GM19395 (cell line): ENCODE measurements at regions not wholly inside any gene's neighbourhood (a gene's known extent, or its start where the extent isn't known, plus 50 kb on each side); places are given as distances from the start of the nearest gene placed in this dataset.

ENCODE experiments used
- ATAC-seq: cut with Tn5 transposase; IDR thresholded peaks from one replicate; pipeline ENCODE4 v1.9.1; 2021; ENCODE audit warnings: mild to moderate bottlenecking, moderate library complexity; ENCODE audit not compliant: unreplicated experiment

DNA sequence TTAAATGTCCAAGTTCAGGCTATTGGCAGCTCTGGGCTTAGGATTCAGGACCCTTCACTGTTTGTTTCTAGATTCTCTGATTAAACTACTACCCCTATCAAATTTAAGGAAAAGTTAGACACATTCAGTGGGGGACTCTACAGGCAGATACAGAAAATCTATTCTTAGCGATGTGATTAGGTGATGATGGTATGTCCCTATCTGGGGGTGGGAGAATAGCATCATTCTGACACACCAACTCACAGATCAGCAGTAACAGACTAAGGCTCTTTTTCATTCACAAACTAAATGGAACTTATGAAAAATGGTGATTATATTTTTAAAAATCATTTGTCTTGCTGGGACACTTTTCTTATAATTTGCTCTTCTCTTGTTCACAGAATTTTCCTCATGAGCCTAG, 232.9 kb upstream of the CDH2 start:
- no peak for ATAC-seq

- ATAC-seq = no peak
These were observed 231.6 kb upstream of the CDH2 start for GRCh38 chr18:28408528-28408927.

DNA sequence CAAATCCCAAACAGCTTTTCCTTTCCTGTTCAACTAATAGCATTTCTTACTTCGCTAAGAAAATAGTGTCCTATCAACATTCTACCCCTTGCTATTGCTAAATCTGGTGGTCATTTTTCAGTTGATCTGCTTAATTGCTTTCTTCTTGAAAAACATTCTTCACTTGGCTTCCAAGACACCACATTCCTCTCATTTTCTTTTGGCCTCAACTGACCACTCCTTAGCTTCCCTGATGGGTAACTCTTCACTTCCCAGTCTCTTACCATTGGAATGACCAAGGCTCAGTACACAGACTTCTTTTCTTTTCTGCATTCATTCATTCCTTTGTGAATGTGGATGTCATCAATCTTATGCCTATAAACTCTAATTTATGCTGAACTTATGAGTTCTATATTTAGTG, 230.8 kb upstream of the CDH2 start:
- ATAC-seq = no peak

- ATAC-seq = no peak
These were observed 229.6 kb upstream of the CDH2 start for GRCh38 chr18:28406533-28406932.

- no peak for ATAC-seq
These were observed 227.8 kb upstream of the CDH2 start for GRCh38 chr18:28404694-28405093.

DNA sequence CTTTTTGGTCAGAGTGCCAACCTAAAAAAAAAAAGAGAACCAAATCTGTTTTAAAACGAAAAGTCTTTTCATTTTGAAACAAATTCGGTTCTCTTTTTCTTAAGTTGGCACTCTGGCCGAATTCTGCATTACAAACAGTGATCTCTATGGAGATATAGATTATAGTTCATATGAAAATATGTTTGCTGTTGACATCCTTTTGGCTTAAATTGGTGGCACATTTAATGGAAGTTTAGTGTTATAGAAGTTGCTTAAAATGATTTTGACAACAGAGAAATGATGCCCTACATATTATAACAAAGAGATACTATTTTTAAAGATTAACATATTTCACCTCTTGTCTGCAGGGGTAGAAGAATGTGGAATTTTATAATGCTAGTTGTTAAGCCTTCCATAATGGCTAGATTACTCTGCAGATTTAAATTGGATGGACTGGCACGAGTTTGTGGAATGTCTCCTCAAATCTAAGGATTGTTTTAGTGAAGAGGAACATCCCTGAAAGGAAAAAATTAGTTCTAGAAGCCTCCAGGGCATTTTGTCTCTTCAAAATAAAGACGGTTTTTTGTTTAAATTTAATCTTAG, 222.9 kb upstream of the CDH2 start:
- no peak for ATAC-seq

DNA sequence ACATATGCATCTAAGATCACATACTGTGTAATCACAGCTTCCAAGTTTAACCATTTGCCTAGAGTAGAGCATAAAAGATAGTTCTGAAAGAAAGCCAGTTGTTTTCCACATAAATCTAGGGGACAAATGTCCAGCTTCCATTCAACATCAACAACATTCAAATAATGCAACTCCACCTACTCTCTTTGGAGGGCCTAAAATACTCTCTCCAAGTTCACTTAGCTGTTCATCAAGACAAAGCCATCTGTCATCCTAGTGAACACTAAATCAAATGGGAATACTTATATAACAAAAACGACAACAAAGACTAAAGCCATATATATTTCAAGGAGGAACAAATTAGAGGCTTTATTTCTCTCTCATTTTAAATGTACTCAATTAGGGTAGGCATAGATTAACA, 221.5 kb upstream of the CDH2 start:
- ATAC-seq = no peak

- ATAC-seq = no peak
These were observed 213.1 kb upstream of the CDH2 start for GRCh38 chr18:28390022-28390421.

GRCh38 chr18:28382215-28382879, 205.4 kb upstream of the CDH2 start:
- no peak for ATAC-seq

DNA sequence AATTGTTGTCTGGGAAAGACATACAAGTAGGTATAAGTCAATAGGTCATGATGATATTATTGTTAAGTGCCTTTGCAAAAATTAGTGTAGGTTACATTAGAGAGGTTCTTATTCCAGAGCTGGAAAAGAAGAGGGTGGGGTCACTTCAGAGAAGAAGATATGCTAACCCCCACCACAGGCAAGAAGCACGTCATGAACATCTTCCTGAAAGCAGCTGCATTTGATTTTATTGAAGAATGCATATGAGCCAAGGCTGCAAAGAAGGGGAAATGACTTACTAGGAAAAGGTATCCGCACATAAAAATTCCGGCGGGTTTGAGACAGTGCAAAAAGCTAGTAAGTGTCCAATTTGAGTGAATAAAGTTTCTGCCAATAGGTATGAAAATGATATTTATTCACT, 195.3 kb upstream of the CDH2 start:
- no peak for ATAC-seq

GRCh38 chr18:28366676-28367075, 189.7 kb upstream of the CDH2 start:
- ATAC-seq = no peak

GRCh38 chr18:28365411-28365831, 188.5 kb upstream of the CDH2 start:
- ATAC-seq = no peak

DNA sequence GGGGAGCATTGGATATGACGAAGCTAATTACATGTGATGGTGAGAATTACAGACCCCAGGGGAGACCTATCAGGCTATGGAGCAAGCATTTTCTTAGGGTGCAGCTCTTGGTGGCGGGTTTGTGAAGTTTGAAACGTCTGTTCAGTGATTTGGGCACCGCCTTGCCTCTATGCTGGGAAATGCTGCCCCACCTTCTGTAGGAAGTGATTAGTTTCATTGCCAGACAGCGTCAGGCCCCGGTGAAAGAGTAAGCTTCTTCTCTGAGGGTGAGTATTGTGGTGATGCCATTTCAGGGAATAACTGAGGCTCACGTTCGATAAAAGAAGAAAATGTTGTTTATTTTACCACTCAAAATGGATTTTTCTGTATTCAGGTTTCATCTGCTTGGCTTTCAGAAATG, 186.2 kb upstream of the CDH2 start:
- ATAC-seq = no peak

GRCh38 chr18:28359176-28359575, 182.2 kb upstream of the CDH2 start:
- no peak for ATAC-seq

DNA sequence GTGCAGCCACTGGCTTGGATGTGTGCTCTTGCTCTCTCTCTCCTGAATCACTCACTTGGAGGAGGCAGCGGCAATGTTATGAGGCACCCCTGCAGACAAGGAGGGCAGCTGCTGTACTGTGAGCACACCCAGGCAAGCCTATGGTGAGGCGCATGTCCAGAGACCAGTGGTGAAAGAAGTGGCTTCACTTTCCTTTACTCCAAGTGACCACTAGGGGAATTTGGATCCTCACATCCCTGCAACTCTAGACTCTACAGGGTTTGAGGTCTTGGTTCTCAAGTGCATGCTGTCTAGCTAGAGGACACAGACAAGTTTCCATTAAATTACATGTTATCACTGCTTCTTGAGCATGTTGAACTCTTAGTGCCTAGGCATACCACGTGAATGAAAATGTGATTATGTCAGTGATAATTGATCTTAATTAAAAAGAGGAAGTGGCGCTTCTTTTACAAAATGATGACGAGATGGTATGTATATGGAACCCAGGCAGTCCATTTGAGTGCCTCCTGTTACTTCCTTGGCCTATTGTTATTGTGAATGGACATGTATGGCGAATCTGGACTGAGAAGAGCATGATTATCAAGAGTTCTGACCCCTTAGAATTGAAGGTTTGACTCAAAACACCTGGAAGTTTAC, 181.0 kb upstream of the CDH2 start:
- no peak for ATAC-seq

DNA sequence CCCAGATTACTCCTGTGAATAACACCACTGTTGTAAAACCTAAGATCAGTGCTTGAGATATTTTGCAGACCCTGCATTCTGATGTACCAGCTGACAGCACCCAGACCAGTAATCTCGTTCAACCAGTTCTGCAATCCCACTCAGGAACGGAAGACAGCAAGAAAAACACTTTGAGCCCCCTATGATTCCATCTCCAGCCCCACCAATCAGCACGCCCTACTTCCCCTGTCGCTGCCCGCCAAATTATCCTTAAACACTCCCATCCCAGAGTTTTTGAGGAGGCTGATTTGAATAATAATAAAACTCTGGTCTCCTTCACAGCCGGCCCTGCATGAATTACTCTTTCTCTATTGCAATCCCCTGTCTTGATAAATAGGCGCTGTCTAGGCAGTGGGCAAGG, 173.9 kb upstream of the CDH2 start:
- no peak for ATAC-seq

DNA sequence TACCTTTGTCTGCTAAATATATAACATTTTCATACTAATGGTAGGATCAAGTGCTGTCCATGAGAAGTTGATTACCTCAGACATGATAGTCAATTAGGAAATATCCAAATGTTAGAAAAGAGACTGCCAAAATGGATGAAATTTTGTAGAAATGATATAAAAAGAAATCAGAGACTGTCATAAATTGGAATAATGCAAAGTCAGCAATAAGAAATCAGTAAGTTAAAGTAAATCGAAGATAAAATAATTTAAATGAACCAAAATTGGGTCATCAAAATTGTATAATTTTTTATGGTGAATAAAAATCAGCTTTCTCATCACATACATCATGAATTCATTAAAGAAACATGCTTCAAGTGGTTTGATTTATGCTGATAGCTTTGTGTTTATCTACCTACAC, 165.3 kb upstream of the CDH2 start:
- ATAC-seq = no peak

DNA sequence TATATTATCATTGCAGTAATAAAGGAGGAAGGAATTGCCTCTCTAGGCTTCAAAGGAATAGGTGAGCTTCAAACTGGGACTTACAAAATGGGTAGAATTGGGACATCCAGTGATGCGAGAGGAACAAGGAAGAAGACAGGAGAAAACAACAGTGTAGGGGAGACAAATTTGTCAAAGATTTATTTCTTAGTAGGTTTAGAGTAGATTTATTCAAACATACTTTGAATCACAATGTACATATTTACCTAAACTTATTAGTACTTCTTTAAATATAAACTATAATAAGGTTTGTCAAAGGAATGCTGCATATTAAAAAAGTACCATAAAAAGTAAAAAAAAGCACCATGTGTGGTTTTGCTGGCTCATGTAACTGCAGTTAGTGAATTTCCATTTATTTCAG, 161.4 kb upstream of the CDH2 start:
- no peak for ATAC-seq

GRCh38 chr18:28334516-28334915, 157.6 kb upstream of the CDH2 start:
- ATAC-seq = no peak

GRCh38 chr18:28332071-28332470, 155.1 kb upstream of the CDH2 start:
- ATAC-seq = no peak

DNA sequence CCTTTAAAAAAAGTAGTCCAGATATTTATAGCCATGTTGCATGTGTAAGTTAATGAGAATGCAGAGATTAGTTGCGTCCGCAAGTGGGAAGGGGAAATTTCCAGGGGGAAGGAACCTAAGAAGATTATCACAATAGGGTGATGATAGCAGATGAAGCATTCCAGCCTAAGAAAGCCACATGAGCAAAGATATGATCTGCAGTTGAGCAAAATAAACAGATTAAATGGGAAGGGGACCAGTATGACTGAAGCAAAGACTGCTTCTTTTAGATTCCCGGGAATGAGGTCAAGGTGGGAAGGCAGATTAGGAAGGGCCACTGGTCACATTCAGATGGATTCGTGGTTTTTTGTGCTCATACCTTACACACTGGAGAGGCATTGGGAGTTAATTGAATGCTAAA, 154.6 kb upstream of the CDH2 start:
- no peak for ATAC-seq

DNA sequence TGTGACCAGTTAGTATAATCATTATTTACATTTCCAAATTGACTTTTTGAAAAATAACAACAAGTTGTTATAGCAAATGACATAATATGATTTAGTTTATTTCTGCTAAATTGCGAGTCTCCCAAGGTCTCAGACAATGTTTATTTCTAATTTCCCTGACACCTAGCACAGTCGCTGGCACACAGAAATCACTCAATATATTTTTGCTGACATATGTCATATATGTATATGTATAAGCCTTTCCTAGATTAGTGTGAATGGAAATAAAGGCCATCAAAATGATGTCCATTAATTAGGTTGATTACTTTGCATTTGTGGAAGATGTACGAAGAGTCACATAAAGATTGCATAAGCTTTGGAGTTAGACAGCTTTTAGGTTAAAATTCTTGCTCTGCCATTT, 136.7 kb upstream of the CDH2 start:
- ATAC-seq = no peak

- ATAC-seq = no peak
These were observed 111.9 kb upstream of the CDH2 start for GRCh38 chr18:28288784-28289183.
